ENCODE measurements at regions not wholly inside any gene's neighbourhood (a gene's known extent, or its start where the extent isn't known, plus 50 kb on each side); places are given as distances from the start of the nearest gene placed in this dataset.
"Not testable (repeated sequence)": the region's sequence is repeated elsewhere in the genome, so short reads cannot be mapped to it uniquely, and the experiment has no call there.

GRCh38 chr17:13202835-13203234 is 185.0 kb upstream of the ELAC2 start:
- no peak for DNase-seq

GRCh38 chr17:13200671-13201070 is 182.8 kb upstream of the ELAC2 start:
- no peak for DNase-seq

GRCh38 chr17:13199425-13199824 is 181.6 kb upstream of the ELAC2 start:
- no peak for DNase-seq

GRCh38 chr17:13197586-13197985 is 179.8 kb upstream of the ELAC2 start:
- DNase-seq: no peak

GRCh38 chr17:13194887-13195286 is 177.1 kb upstream of the ELAC2 start:
- DNase-seq: no peak

- peak; percentile 32 for DNase-seq
Observed at GRCh38 chr17:13182854-13183253, 165.0 kb upstream of the ELAC2 start.

- DNase-seq: peak; percentile 58
Observed at GRCh38 chr17:13182450-13182849, 164.6 kb upstream of the ELAC2 start.

- no peak for DNase-seq
Observed at GRCh38 chr17:13181683-13182082, 163.9 kb upstream of the ELAC2 start.

GRCh38 chr17:13176436-13176835 is 158.6 kb upstream of the ELAC2 start:
- no peak for DNase-seq

GRCh38 chr17:13171790-13172189 is 154.0 kb upstream of the ELAC2 start:
- no peak for DNase-seq

GRCh38 chr17:13162361-13162760 is 144.5 kb upstream of the ELAC2 start:
- no peak for DNase-seq

GRCh38 chr17:13160790-13161189 is 143.0 kb upstream of the ELAC2 start:
- no peak for DNase-seq

- no peak for DNase-seq
Observed at GRCh38 chr17:13160296-13160695, 142.5 kb upstream of the ELAC2 start.

GRCh38 chr17:13158494-13159240 is 140.8 kb upstream of the ELAC2 start:
- DNase-seq: no peak

GRCh38 chr17:13157656-13158055 is 139.8 kb upstream of the ELAC2 start:
- no peak for DNase-seq

GRCh38 chr17:13154930-13155329 is 137.1 kb upstream of the ELAC2 start:
- no peak for DNase-seq

GRCh38 chr17:13154398-13154797 is 136.6 kb upstream of the ELAC2 start:
- DNase-seq: no peak

GRCh38 chr17:13153036-13153435 is 135.2 kb upstream of the ELAC2 start:
- DNase-seq: no peak

GRCh38 chr17:13152501-13152900 is 134.7 kb upstream of the ELAC2 start:
- no peak for DNase-seq

GRCh38 chr17:13150738-13151137 is 132.9 kb upstream of the ELAC2 start:
- not testable (repeated sequence) for DNase-seq

GRCh38 chr17:13143001-13143400 is 125.2 kb upstream of the ELAC2 start:
- no peak for DNase-seq

GRCh38 chr17:13140750-13141149 is 122.9 kb upstream of the ELAC2 start:
- DNase-seq: no peak

GRCh38 chr17:13135506-13135905 is 117.7 kb upstream of the ELAC2 start:
- no peak for DNase-seq

GRCh38 chr17:13134076-13134475 is 116.2 kb upstream of the ELAC2 start:
- no peak for DNase-seq

- DNase-seq: no peak
Observed at GRCh38 chr17:13131225-13131624, 113.4 kb upstream of the ELAC2 start.

Measured in NCI-H2029 (cell line).